Renal pelvis (tissue), 1 donor: ENCODE measurements at regions not wholly inside any gene's neighbourhood (a gene's known extent, or its start where the extent isn't known, plus 50 kb on each side); places are given as distances from the start of the nearest gene placed in this dataset.

Experiments
- DNase-seq: peaks from one replicate; pipeline ENCODE4 v3.0.0-alpha.2; 2013

GRCh38 chr3:106214641-106215040 is 345.8 kb upstream of the CBLB start:
- no peak for DNase-seq

GRCh38 chr3:106215047-106215446 is 346.2 kb upstream of the CBLB start:
- DNase-seq, result no peak

GRCh38 chr3:106217745-106218144 is 348.9 kb upstream of the CBLB start:
- DNase-seq, result no peak

- no peak for DNase-seq
Observed at GRCh38 chr3:106227068-106227467, 358.3 kb upstream of the CBLB start.

GRCh38 chr3:106228271-106228670 is 359.5 kb upstream of the CBLB start:
- no peak for DNase-seq

GRCh38 chr3:106229495-106230278 is 360.9 kb upstream of the CBLB start:
- DNase-seq, result no peak

- DNase-seq, result no peak
Observed at GRCh38 chr3:106231086-106231485, 362.3 kb upstream of the CBLB start.

- no peak for DNase-seq
Observed at GRCh38 chr3:106232956-106233355, 364.1 kb upstream of the CBLB start.

GRCh38 chr3:106239195-106239697 is 370.4 kb upstream of the CBLB start:
- DNase-seq, result no peak

- no peak for DNase-seq
Observed at GRCh38 chr3:106241593-106241992, 372.8 kb upstream of the CBLB start.

GRCh38 chr3:106242781-106243180 is 374.0 kb upstream of the CBLB start:
- no peak for DNase-seq

GRCh38 chr3:106245400-106245799 is 376.6 kb upstream of the CBLB start:
- DNase-seq, result no peak

- no peak for DNase-seq
Observed at GRCh38 chr3:106247902-106248684, 379.3 kb upstream of the CBLB start.

- no peak for DNase-seq
Observed at GRCh38 chr3:106249159-106249558, 380.3 kb upstream of the CBLB start.

GRCh38 chr3:106249981-106250380 is 381.2 kb upstream of the CBLB start:
- DNase-seq, result no peak

- DNase-seq, result no peak
Observed at GRCh38 chr3:106251160-106251892, 382.5 kb upstream of the CBLB start.

- no peak for DNase-seq
Observed at GRCh38 chr3:106255870-106256248, 387.0 kb upstream of the CBLB start.

GRCh38 chr3:106256249-106256957 is 387.6 kb upstream of the CBLB start:
- DNase-seq, result no peak

- DNase-seq, result no peak
Observed at GRCh38 chr3:106257172-106257571, 388.4 kb upstream of the CBLB start.

- DNase-seq, result no peak
Observed at GRCh38 chr3:106261396-106261795, 392.6 kb upstream of the CBLB start.

GRCh38 chr3:106261915-106262683 is 393.3 kb upstream of the CBLB start:
- no peak for DNase-seq
